Ishikawa (cell line): ENCODE measurements at regions not wholly inside any gene's neighbourhood (a gene's known extent, or its start where the extent isn't known, plus 50 kb on each side); places are given as distances from the start of the nearest gene placed in this dataset.

Source experiments
- NFIC ChIP-seq: IDR thresholded peaks from 2 replicates; pipeline ENCODE4 v1.6.1; 2012
- TF ChIP-seq, protein P1 (sequence below): IDR thresholded peaks from 2 replicates; pipeline ENCODE4 v1.6.1; 2012; ENCODE audit warnings: low read depth, mild to moderate bottlenecking

DNA sequence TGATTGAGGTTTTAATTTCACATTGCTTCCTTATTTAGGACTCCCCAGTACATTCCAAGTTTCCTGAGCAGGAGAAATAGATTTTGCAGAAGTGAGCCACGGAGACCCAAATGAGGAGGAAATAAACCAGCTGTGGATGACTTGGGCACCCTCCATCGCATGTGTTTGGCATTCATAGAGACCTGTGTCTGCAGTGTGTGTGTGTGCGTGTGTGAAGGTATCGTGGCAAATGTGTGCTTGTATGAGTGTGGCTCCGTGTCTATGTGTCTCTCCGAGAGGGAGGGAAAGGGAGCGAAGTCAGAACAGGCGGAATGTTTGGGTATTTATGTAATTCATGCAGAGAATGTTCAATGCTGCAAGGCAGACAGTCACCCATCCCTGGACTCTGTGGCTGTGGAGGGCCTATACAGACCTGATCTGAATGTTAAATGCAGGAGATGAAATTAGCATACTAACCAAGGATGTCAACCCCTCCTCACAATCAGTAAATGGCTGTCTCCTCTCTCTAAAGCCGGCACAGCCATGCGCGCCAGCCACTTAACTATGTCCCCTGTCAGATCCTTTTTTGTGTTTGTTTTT is 186.0 kb upstream of the ZFHX3 start:
- TF ChIP-seq NFIC: no peak
- TF ChIP-seq, protein P1, sequence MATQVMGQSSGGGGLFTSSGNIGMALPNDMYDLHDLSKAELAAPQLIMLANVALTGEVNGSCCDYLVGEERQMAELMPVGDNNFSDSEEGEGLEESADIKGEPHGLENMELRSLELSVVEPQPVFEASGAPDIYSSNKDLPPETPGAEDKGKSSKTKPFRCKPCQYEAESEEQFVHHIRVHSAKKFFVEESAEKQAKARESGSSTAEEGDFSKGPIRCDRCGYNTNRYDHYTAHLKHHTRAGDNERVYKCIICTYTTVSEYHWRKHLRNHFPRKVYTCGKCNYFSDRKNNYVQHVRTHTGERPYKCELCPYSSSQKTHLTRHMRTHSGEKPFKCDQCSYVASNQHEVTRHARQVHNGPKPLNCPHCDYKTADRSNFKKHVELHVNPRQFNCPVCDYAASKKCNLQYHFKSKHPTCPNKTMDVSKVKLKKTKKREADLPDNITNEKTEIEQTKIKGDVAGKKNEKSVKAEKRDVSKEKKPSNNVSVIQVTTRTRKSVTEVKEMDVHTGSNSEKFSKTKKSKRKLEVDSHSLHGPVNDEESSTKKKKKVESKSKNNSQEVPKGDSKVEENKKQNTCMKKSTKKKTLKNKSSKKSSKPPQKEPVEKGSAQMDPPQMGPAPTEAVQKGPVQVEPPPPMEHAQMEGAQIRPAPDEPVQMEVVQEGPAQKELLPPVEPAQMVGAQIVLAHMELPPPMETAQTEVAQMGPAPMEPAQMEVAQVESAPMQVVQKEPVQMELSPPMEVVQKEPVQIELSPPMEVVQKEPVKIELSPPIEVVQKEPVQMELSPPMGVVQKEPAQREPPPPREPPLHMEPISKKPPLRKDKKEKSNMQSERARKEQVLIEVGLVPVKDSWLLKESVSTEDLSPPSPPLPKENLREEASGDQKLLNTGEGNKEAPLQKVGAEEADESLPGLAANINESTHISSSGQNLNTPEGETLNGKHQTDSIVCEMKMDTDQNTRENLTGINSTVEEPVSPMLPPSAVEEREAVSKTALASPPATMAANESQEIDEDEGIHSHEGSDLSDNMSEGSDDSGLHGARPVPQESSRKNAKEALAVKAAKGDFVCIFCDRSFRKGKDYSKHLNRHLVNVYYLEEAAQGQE: no peak
